OCI-LY3 (cell line): ENCODE measurements at regions not wholly inside any gene's neighbourhood (a gene's known extent, or its start where the extent isn't known, plus 50 kb on each side); places are given as distances from the start of the nearest gene placed in this dataset.

ENCODE experiments used
- H2AFZ ChIP-seq: fragments of 200-600, 300-600 bp; shearing (Covaris generic); 2 replicates; pipeline ENCODE4 v1.6.0; 2014; ENCODE audit warnings: antibody characterized with exemption, low read depth, low read length
- H3K27ac ChIP-seq: fragments of 200-600, 300-600 bp; sonication (generic); 2 replicates; pipeline ENCODE4 v1.5.1; 2014; ENCODE audit warnings: mild to moderate bottlenecking, low read length, moderate library complexity, mixed read lengths
- H3K27me3 ChIP-seq: fragments of 200-600, 300-600 bp; sonication (generic); 2 replicates; pipeline ENCODE4 v1.6.1; 2014; ENCODE audit warnings: low read depth, low read length, mixed read lengths
- H3K36me3 ChIP-seq: fragments of 200-600, 300-600 bp; sonication (generic); replicated peaks from 2 replicates; pipeline ENCODE3; 2014; ENCODE audit warnings: low read depth, low read length, mixed read lengths
- H3K4me1 ChIP-seq: fragments of 300-600, 200-600 bp; sonication (generic); 2 replicates; pipeline ENCODE4 v1.6.1; 2014; ENCODE audit warnings: low read length, mixed read lengths
- H3K4me2 ChIP-seq: fragments of 200-600, 300-600 bp; sonication (generic); 2 replicates; pipeline ENCODE4 v1.6.1; 2014; ENCODE audit warnings: low read length, mixed read lengths
- H3K4me3 ChIP-seq: fragments of 300-600, 200-600 bp; sonication (generic); 2 replicates; pipeline ENCODE4 v1.5.1; 2014; ENCODE audit warnings: antibody characterized with exemption, mild to moderate bottlenecking, low read length, moderate library complexity
- H3K79me2 ChIP-seq: fragments of 300-600, 200-600 bp; shearing (Covaris generic); 2 replicates; pipeline ENCODE4 v1.6.1; 2014; ENCODE audit warnings: mild to moderate bottlenecking, low read length, mixed read lengths
- H3K9ac ChIP-seq: fragments of 300-600, 200-600 bp; shearing (Covaris generic); 2 replicates; pipeline ENCODE4 v1.6.0; 2014; ENCODE audit warnings: mild to moderate bottlenecking, low read length, moderate library complexity
- H3K9me3 ChIP-seq: fragments of 200-600, 300-600 bp; shearing (Covaris generic); 2 replicates; pipeline ENCODE4 v1.6.1; 2014; ENCODE audit warnings: low read length, mixed read lengths; ENCODE audit not compliant: insufficient read depth
- H4K20me1 ChIP-seq: fragments of 200-600, 300-600 bp; sonication (generic); 2 replicates; pipeline ENCODE4 v1.6.1; 2016; ENCODE audit warnings: low read length, mixed read lengths; ENCODE audit not compliant: insufficient read depth
- CTCF ChIP-seq: fragments of 200-600, 300-600 bp; sonication (generic); IDR thresholded peaks from 2 replicates; pipeline ENCODE4 v1.5.1; 2014; ENCODE audit warnings: antibody characterized with exemption, low read length, low read depth
- EZH2phosphoT487 ChIP-seq: fragments of 200-600 bp; shearing (Covaris generic); IDR thresholded peaks from 2 replicates; pipeline ENCODE4 v1.6.1; 2018; ENCODE audit warnings: antibody characterized with exemption, mixed run types, low read depth

- no peak for TF ChIP-seq CTCF
- TF ChIP-seq EZH2phosphoT487 = no peak
- H3K9ac ChIP-seq = no peak overlapping the region
- no peaks in the 10 kb centered on the region for H3K9me3 ChIP-seq
- H3K36me3 ChIP-seq = no peaks in the 10 kb centered on the region
- H3K4me2 ChIP-seq = no peak overlapping the region
- no peak overlapping the region for H2AFZ ChIP-seq
- H3K27me3 ChIP-seq = no peaks in the 10 kb centered on the region
- no peak overlapping the region for H3K27ac ChIP-seq
- H3K4me3 ChIP-seq = no peak overlapping the region
- no peaks in the 10 kb centered on the region for H3K4me1 ChIP-seq
- no peaks in the 10 kb centered on the region for H4K20me1 ChIP-seq
- no peaks in the 10 kb centered on the region for H3K79me2 ChIP-seq
Observed at GRCh38 chr20:7147220-7147601, 379.7 kb downstream of the BMP2 start.

GRCh38 chr20:7151676-7152470 lies 384.4 kb downstream of the BMP2 start:
- no peaks in the 10 kb centered on the region for H3K27me3 ChIP-seq
- no peak overlapping the region for H2AFZ ChIP-seq

GRCh38 chr20:7155282-7155681 lies 387.8 kb downstream of the BMP2 start:
- Histone ChIP-seq H3K27me3 (no peaks in the 10 kb centered on the region), H3K9ac (no peak overlapping the region), H3K4me1 (no peaks in the 10 kb centered on the region), H3K4me2 (no peak overlapping the region), H4K20me1 (no peaks in the 10 kb centered on the region), H3K9me3 (no peaks in the 10 kb centered on the region), H3K79me2 (no peaks in the 10 kb centered on the region), H3K4me3 (no peak overlapping the region), H3K27ac (no peak overlapping the region), H3K36me3 (no peaks in the 10 kb centered on the region), H2AFZ (no peak overlapping the region)
- TF ChIP-seq CTCF (no peak), EZH2phosphoT487 (no peak)

More at GRCh38 chr20:7151676-7152470, 384.4 kb downstream of the BMP2 start:
- TF ChIP-seq CTCF = no peak
- TF ChIP-seq EZH2phosphoT487 = no peak
- no peak overlapping the region for H3K4me2 ChIP-seq
- H3K27ac ChIP-seq = no peak overlapping the region
- H3K4me3 ChIP-seq = no peak overlapping the region
- no peaks in the 10 kb centered on the region for H3K9me3 ChIP-seq
- no peaks in the 10 kb centered on the region for H4K20me1 ChIP-seq
- no peaks in the 10 kb centered on the region for H3K4me1 ChIP-seq
- H3K9ac ChIP-seq = no peak overlapping the region
- no peaks in the 10 kb centered on the region for H3K79me2 ChIP-seq
- no peaks in the 10 kb centered on the region for H3K36me3 ChIP-seq

- no peak for TF ChIP-seq EZH2phosphoT487
- no peak for TF ChIP-seq CTCF
- Histone ChIP-seq H3K9ac (no peak overlapping the region), H3K27ac (no peak overlapping the region), H3K79me2 (no peaks in the 10 kb centered on the region), H3K4me1 (no peaks in the 10 kb centered on the region), H3K9me3 (no peaks in the 10 kb centered on the region), H4K20me1 (no peaks in the 10 kb centered on the region), H2AFZ (no peak overlapping the region), H3K27me3 (no peaks in the 10 kb centered on the region), H3K4me3 (no peak overlapping the region), H3K4me2 (no peak overlapping the region), H3K36me3 (no peaks in the 10 kb centered on the region)
Observed at GRCh38 chr20:7155794-7156193, 388.3 kb downstream of the BMP2 start.
